GM21576 (cell line): ENCODE measurements at regions not wholly inside any gene's neighbourhood (a gene's known extent, or its start where the extent isn't known, plus 50 kb on each side); places are given as distances from the start of the nearest gene placed in this dataset.

Source experiments
- ATAC-seq: cut with Tn5 transposase; IDR thresholded peaks from one replicate; pipeline ENCODE4 v1.9.1; 2021; ENCODE audit warnings: mild to moderate bottlenecking, moderate library complexity; ENCODE audit not compliant: unreplicated experiment

GRCh38 chr4:19372390-19372789 lies 879.3 kb upstream of the SLIT2 start:
- no peak for ATAC-seq

- no peak for ATAC-seq
Measured at GRCh38 chr4:19368800-19369199, 882.9 kb upstream of the SLIT2 start.

- ATAC-seq: no peak
Measured at GRCh38 chr4:19366916-19367315, 884.8 kb upstream of the SLIT2 start.

GRCh38 chr4:19358015-19358414 lies 893.7 kb upstream of the SLIT2 start:
- no peak for ATAC-seq

- no peak for ATAC-seq
Measured at GRCh38 chr4:19349416-19349815, 902.3 kb upstream of the SLIT2 start.

- ATAC-seq: no peak
Measured at GRCh38 chr4:19348746-19349145, 903.0 kb upstream of the SLIT2 start.

GRCh38 chr4:19346636-19347035 lies 905.1 kb upstream of the SLIT2 start:
- no peak for ATAC-seq

- ATAC-seq: no peak
Measured at GRCh38 chr4:19329631-19330030, 922.1 kb upstream of the SLIT2 start.

- no peak for ATAC-seq
Measured at GRCh38 chr4:19329077-19329476, 922.6 kb upstream of the SLIT2 start.

GRCh38 chr4:19327364-19327763 lies 924.3 kb upstream of the SLIT2 start:
- ATAC-seq: no peak

- ATAC-seq: no peak
Measured at GRCh38 chr4:19324184-19324583, 927.5 kb upstream of the SLIT2 start.

GRCh38 chr4:19319607-19320006 lies 932.1 kb upstream of the SLIT2 start:
- no peak for ATAC-seq

- ATAC-seq: no peak
Measured at GRCh38 chr4:19317377-19317776, 934.3 kb upstream of the SLIT2 start.

- no peak for ATAC-seq
Measured at GRCh38 chr4:19314116-19314515, 937.6 kb upstream of the SLIT2 start.

GRCh38 chr4:19309378-19309777 lies 942.3 kb upstream of the SLIT2 start:
- no peak for ATAC-seq

- ATAC-seq: no peak
Measured at GRCh38 chr4:19304028-19304427, 947.7 kb upstream of the SLIT2 start.

GRCh38 chr4:19301527-19301926 lies 950.2 kb upstream of the SLIT2 start:
- no peak for ATAC-seq

GRCh38 chr4:19300213-19300612 lies 951.5 kb upstream of the SLIT2 start:
- ATAC-seq: no peak

GRCh38 chr4:19298998-19299397 lies 952.7 kb upstream of the SLIT2 start:
- no peak for ATAC-seq

- no peak for ATAC-seq
Measured at GRCh38 chr4:19293781-19294180, 957.9 kb upstream of the SLIT2 start.

GRCh38 chr4:19293080-19293479 lies 958.6 kb upstream of the SLIT2 start:
- ATAC-seq: no peak

- no peak for ATAC-seq
Measured at GRCh38 chr4:19286924-19287323, 964.8 kb upstream of the SLIT2 start.

- ATAC-seq: no peak
Measured at GRCh38 chr4:19285146-19285545, 966.6 kb upstream of the SLIT2 start.

- ATAC-seq: no peak
Measured at GRCh38 chr4:19278665-19279064, 973.0 kb upstream of the SLIT2 start.
